Ramos (cell line): ENCODE measurements at regions not wholly inside any gene's neighbourhood (a gene's known extent, or its start where the extent isn't known, plus 50 kb on each side); places are given as distances from the start of the nearest gene placed in this dataset.
"Not testable (repeated sequence)": the region's sequence is repeated elsewhere in the genome, so short reads cannot be mapped to it uniquely, and the experiment has no call there.

Experiments
- in situ Hi-C: fragments of 300-500 bp; cut with MboI; formaldehyde crosslinking; loops from one replicate; pipeline ENCODE4 v1.14.3; 2022; ENCODE audit warnings: low sequenced_read_pairs; ENCODE audit not compliant: unreplicated experiment

GRCh38 chr17:70318051-70318450, 148.7 kb downstream of the KCNJ2 start:
- in situ Hi-C loops: no loop called here

GRCh38 chr17:70319516-70319915, 150.2 kb downstream of the KCNJ2 start:
- in situ Hi-C loops: no loop called here

- in situ Hi-C loops: no loop called here
Observed at GRCh38 chr17:70320673-70321345, 151.5 kb downstream of the KCNJ2 start.

- in situ Hi-C loops: no loop called here
Observed at GRCh38 chr17:70321352-70321751, 152.0 kb downstream of the KCNJ2 start.

- in situ Hi-C loops: no loop called here
Observed at GRCh38 chr17:70323269-70323668, 153.9 kb downstream of the KCNJ2 start.

- in situ Hi-C loops: no loop called here
Observed at GRCh38 chr17:70324031-70324430, 154.7 kb downstream of the KCNJ2 start.

- in situ Hi-C loops: no loop called here
Observed at GRCh38 chr17:70327279-70327678, 157.9 kb downstream of the KCNJ2 start.

- in situ Hi-C loops: no loop called here
Observed at GRCh38 chr17:70327723-70328122, 158.4 kb downstream of the KCNJ2 start.

GRCh38 chr17:70329721-70330120, 160.4 kb downstream of the KCNJ2 start:
- in situ Hi-C loops: no loop called here

GRCh38 chr17:70331066-70331465, 161.7 kb downstream of the KCNJ2 start:
- in situ Hi-C loops: not testable (repeated sequence)

- in situ Hi-C loops: no loop called here
Observed at GRCh38 chr17:70332356-70333210, 163.3 kb downstream of the KCNJ2 start.

- in situ Hi-C loops: no loop called here
Observed at GRCh38 chr17:70336411-70336810, 167.1 kb downstream of the KCNJ2 start.

GRCh38 chr17:70338946-70339354, 169.6 kb downstream of the KCNJ2 start:
- in situ Hi-C loops: no loop called here

- in situ Hi-C loops: no loop called here
Observed at GRCh38 chr17:70343114-70343513, 173.8 kb downstream of the KCNJ2 start.

GRCh38 chr17:70344386-70345060, 175.2 kb downstream of the KCNJ2 start:
- in situ Hi-C loops: no loop called here

GRCh38 chr17:70345061-70345460, 175.7 kb downstream of the KCNJ2 start:
- in situ Hi-C loops: no loop called here

GRCh38 chr17:70352834-70353233, 183.5 kb downstream of the KCNJ2 start:
- in situ Hi-C loops: no loop called here

GRCh38 chr17:70353408-70354092, 184.2 kb downstream of the KCNJ2 start:
- in situ Hi-C loops: no loop called here

- in situ Hi-C loops: no loop called here
Observed at GRCh38 chr17:70355185-70355584, 185.9 kb downstream of the KCNJ2 start.

- in situ Hi-C loops: no loop called here
Observed at GRCh38 chr17:70357190-70357589, 187.9 kb downstream of the KCNJ2 start.
